GM23248 (cell line): ENCODE measurements at regions not wholly inside any gene's neighbourhood (a gene's known extent, or its start where the extent isn't known, plus 50 kb on each side); places are given as distances from the start of the nearest gene placed in this dataset.

Experiments
- EZH2 ChIP-seq: fragments of 200-600 bp; sonication (generic); IDR thresholded peaks from 2 replicates; pipeline ENCODE4 v1.6.1; 2018; ENCODE audit warnings: antibody characterized with exemption, mild to moderate bottlenecking; ENCODE audit not compliant: insufficient read depth, poor library complexity, severe bottlenecking
- EZH2phosphoT487 ChIP-seq: fragments of 200-600 bp; sonication (generic); IDR thresholded peaks from 2 replicates; pipeline ENCODE4 v1.6.1; 2018; ENCODE audit warnings: antibody characterized with exemption, moderate library complexity, mild to moderate bottlenecking, low read depth; ENCODE audit not compliant: insufficient read depth

DNA sequence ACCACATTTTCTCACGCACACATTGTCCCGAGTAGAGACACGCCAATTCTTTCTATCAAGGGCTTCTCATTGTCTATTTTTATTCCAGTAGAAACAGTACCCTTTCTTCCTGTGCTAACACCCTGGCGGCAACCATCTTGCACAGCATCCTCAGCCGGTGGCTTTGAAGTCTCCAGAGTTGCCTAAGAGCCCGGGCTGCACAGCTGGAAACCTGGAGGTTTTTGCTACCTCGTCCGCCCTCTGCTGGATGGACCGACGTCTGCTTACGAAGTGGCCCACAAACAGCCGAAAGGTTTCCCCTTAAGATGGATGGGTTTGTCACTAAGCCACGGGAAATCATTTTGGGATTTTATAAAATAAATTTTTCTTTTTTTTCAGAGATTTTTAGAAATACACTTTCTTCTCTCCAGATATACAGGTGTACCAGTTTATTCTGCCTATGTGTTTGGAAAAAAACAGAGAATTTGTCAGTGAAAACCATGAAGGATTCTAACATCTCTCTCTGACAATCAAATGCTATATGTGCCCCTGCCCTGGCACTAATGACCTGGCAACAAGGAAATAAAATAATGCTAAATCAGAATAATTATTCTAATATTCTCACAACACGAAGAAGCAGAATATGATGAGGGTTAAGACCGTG is 81.8 kb upstream of the FAM204A start:
- TF ChIP-seq EZH2 (no peak), EZH2phosphoT487 (no peak)
